GM12873 (cell line): ENCODE measurements at regions not wholly inside any gene's neighbourhood (a gene's known extent, or its start where the extent isn't known, plus 50 kb on each side); places are given as distances from the start of the nearest gene placed in this dataset.

Source experiments
- CTCF ChIP-seq: IDR thresholded peaks from 2 replicates; pipeline ENCODE4 v1.5.1; 2012; ENCODE audit warnings: low read depth, mild to moderate bottlenecking, moderate library complexity, low read length, control low read depth; ENCODE audit not compliant: insufficient read depth; ENCODE audit errors: missing control alignments

- no peak for TF ChIP-seq CTCF
These were observed 186.5 kb downstream of the ERCC6L2 start for GRCh38 chr9:96062031-96062430.

- peak; percentile 54 for TF ChIP-seq CTCF
These were observed 185.9 kb downstream of the ERCC6L2 start for GRCh38 chr9:96061293-96061987.

- TF ChIP-seq CTCF: no peak
These were observed 182.7 kb downstream of the ERCC6L2 start for GRCh38 chr9:96058218-96058617.

- TF ChIP-seq CTCF: no peak
These were observed 181.7 kb downstream of the ERCC6L2 start for GRCh38 chr9:96057155-96057554.

- no peak for TF ChIP-seq CTCF
These were observed 180.7 kb downstream of the ERCC6L2 start for GRCh38 chr9:96056226-96056625.

GRCh38 chr9:96052686-96053085 is 177.2 kb downstream of the ERCC6L2 start:
- no peak for TF ChIP-seq CTCF

GRCh38 chr9:96051423-96051822 is 175.9 kb downstream of the ERCC6L2 start:
- no peak for TF ChIP-seq CTCF
